ENCODE measurements at regions not wholly inside any gene's neighbourhood (a gene's known extent, or its start where the extent isn't known, plus 50 kb on each side); places are given as distances from the start of the nearest gene placed in this dataset.
"Not testable (repeated sequence)": the region's sequence is repeated elsewhere in the genome, so short reads cannot be mapped to it uniquely, and the experiment has no call there.

DNA sequence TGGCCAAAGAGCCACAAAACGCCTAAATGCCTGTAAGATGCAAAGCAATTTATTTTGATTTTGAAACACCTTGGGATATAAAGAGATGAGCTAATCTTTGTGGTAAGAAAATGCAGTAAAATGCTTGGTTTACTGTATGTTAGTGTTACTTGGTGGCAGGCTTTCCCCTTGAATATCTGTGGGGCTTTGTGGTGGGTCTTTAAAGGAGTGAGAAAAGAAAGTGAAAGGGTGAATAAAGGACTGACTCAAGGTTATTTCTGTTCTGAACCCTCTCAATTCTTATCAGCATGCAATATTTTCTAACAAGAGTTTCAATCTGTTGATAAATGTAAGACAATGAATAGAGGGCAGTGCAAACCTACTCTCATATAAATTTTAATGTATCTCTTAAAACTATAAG, 1555.9 kb upstream of the RAG2 start:
- DNase-seq (ENCODE audit: low read depth): no peak

DNA sequence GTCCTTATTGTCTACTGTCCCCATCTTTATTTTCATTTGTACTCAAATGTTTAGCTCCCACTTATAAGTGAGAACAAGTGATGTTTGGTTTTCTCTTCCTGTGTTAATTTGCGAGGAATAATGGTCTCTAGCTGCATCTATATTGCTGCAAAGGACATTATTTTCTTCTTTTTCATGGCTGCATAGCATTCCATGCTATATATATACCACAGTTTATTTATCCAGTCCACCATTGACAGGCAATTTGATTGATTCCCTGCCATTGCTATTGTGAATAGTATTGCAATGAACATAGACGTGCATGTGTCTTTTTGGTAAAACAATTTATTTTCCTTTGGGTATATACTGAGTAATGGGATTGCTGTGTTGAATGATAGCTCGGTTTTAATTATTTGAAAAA, 1545.8 kb upstream of the RAG2 start:
- no peak for DNase-seq (ENCODE audit: low read depth)

GRCh38 chr11:38138972-38139371, 1540.9 kb upstream of the RAG2 start:
- DNase-seq (ENCODE audit: low read depth): no peak

- no peak for DNase-seq (ENCODE audit: low read depth)
These were observed 1538.9 kb upstream of the RAG2 start for GRCh38 chr11:38136887-38137286.

GRCh38 chr11:38131535-38131934, 1533.5 kb upstream of the RAG2 start:
- no peak for DNase-seq (ENCODE audit: low read depth)

DNA sequence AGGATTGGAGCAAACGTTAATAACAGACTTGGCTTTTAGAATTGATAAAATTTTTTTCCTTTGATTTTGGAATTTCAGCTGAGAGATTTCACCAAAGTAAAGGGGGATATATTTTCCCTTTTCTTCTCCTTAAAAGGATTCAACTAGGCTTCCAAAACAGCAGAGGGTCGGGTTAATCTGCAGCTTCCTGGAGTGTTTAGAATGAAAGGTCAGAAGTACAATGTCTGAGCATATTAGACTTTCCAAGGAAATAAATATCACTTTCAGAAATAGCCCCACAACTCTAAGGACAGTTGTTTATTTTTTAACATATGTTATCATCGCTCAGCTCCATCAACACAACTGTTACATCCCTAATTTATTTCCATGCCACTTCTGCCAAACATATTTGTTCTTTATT, 1532.9 kb upstream of the RAG2 start:
- DNase-seq (ENCODE audit: low read depth): no peak

DNA sequence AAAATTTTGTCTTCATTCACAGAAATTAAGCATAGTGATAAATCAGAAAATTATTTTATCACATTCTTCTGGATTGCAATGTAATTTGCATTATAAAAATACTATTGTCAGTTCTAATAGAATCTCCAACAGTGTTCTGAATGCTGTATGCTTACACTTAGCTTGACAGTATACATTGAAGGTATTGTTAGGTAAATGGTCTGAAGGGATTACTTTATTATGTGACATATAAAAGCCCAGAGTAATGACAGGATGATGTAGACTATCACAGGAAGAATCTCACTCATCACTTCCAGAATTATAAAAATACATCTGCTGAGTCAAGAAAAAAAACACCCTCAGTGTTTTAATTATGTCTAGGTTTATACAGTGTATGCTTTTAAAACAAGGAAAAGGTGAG, 1532.5 kb upstream of the RAG2 start:
- DNase-seq (ENCODE audit: low read depth): no peak

- no peak for DNase-seq (ENCODE audit: low read depth)
These were observed 1525.6 kb upstream of the RAG2 start for GRCh38 chr11:38123673-38124072.

GRCh38 chr11:38116616-38117015, 1518.6 kb upstream of the RAG2 start:
- DNase-seq (ENCODE audit: low read depth): not testable (repeated sequence)

DNA sequence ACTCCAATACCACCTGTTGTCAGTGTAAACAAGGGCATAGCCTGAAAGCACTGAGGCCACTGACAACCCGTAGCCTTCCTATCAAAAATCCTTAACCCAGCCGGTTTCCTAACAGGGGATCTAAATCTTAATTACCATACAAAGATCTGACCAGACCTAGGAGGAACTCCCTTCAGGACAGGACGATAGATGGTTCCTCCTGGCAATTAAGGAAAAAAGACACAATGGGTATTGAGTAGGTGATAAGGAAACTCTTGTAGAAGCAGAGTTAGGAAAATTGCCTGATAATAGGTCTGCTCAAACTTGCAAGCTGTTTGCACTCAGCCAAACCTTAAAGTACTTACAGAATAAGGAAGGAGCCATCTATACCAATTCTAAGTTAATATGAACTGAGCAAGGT, 1517.3 kb upstream of the RAG2 start:
- DNase-seq (ENCODE audit: low read depth): not testable (repeated sequence)

DNA sequence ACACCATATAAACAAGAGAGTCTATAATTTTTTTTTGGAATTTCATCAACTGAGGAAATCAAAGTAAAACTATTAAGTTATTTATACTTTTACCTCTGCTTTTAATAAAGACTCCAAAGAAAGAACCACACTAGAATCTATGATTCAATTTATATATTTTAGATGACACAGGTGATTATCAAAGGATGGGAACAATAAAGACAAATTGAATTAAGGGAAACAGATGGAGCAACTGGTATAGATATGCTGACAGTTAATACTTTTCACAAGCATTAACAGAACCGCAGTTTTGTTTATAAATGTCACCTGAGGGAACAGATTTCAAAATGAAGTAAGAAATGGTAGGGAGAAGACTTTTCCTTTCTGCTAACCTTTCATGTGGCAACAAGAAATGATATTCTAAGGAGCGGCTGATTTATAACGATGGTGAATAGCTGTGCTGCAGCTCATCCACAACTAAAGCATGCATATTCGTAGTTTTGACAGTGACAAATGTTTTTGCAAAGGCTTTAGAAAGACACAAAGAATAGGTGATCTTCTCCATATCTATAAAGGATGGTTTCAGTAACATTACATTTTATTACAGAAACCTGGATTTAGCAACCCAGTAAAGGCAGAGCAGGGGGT, 1502.9 kb upstream of the RAG2 start:
- no peak for DNase-seq (ENCODE audit: low read depth)

- no peak for DNase-seq (ENCODE audit: low read depth)
These were observed 1497.2 kb upstream of the RAG2 start for GRCh38 chr11:38095268-38095667.

GRCh38 chr11:38089726-38090125, 1491.7 kb upstream of the RAG2 start:
- no peak for DNase-seq (ENCODE audit: low read depth)

DNA sequence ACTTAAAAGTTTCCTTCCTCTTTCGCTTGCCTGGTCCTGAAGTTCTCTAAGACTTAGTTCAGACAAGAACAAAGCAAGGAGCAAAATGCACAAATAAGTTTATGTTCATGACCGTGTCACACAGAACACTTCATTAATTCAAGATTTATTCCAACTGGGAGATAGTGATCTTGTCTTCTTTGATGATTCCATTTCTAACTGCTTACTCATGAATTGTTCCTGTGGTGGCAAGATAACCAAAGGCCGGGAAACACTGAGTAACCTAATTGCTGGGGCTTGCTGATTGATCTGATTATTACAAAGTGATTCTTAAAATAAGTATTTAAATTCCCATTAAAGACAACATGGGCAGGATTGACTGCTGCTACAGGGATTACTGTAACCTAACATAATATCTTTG, 1462.9 kb upstream of the RAG2 start:
- no peak for DNase-seq (ENCODE audit: low read depth)

DNA sequence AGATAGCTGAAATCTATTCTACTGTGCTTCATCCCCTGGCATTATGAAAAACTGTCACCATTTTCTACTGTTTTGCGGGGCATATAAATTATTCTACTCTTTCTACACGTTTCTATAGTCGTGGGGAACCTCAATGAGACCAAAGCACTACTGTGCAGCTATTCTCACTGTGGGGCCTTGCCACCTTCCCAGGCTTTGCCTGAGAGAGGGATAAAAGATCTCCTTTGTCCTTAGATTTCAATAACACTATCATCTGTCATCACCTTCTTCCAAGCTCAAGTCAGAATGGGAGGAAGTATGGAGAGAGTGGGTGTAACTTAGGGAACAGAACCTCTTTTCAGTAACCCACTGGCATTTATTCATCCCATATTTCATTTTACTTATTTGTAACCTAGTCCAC, 1462.1 kb upstream of the RAG2 start:
- DNase-seq (ENCODE audit: low read depth): no peak

DNA sequence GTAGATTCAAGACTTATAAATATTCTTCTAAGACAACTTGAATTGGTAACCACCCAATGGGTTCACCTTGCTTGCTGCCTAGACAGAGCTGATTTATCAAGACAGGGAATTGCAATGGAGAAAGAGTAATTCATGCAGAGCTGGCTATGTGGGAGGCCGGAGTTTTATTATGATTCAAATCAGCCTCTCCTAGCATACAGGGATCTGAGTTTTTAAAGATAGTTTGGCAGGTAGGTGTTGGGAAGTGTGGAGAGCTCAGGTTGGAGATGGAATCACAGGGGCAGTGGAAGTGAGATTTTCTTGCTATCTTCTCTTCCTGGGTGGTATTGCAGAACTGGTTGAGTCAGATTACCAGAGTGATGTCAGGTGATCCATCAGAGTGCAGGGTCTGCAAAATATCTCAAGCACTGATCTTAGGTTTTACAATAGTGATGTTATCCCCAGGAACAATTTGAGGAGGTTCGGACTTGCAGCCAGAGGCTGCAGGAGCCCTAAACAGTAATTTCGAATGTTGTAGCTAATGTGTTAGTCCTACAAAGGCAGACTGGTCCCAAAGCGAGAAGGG, 1448.6 kb upstream of the RAG2 start:
- DNase-seq (ENCODE audit: low read depth): no peak

GRCh38 chr11:38043060-38043459, 1445.0 kb upstream of the RAG2 start:
- DNase-seq (ENCODE audit: low read depth): no peak

DNA sequence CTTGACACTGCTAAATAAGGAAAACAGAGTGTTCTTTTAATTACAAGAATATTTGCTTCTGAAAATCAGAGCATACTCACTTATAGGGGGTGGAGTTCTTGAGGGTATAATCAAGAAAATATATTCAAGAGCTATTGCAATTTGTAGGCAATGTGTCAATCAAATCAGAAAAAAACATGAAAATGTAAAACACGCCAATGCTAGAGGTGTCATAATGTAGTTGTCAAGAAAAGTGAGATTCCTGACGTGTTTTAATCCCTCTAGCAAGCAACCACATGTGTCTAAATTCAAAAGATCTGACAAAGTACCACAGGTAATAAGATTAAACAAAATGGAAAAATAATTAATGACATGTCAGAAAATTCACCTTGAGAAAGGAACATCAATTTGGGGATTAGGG, 1440.7 kb upstream of the RAG2 start:
- no peak for DNase-seq (ENCODE audit: low read depth)

DNA sequence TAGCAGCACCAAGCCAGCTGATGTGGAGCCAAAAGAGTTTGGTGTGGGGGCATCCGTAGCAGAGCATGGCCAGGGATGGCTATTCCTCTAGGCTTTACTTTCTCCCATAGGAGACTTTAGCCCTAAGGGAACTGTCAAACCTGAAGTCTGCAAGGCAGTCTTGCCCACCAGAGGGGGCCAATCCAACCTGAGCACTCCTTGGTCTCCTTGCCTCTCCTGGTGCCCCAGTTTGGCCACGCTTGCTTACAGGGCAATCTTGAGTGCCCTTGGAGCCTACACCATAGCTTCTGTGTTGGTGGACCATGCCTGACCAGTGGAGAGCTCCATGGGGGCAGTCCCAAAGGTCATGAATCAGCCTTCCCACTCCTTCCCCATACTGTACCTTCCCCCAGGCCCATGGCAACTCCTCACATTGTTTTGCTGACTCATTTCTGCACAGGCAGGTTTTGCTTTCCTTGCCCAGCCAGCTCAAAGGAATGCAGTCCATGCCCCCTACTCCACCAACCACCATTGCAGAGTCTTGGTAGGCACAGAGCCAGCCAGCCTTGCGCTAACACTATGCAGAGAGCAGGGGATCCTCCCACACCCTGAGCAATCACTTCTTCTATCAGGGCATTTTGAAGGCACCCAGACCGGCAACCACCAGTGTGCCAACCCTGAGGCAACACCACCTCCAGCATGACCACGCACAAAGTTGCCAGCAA, 1421.2 kb upstream of the RAG2 start:
- DNase-seq (ENCODE audit: low read depth): no peak

- DNase-seq (ENCODE audit: low read depth): no peak
These were observed 1416.4 kb upstream of the RAG2 start for GRCh38 chr11:38014405-38014804.

GRCh38 chr11:38013157-38013556, 1415.1 kb upstream of the RAG2 start:
- DNase-seq (ENCODE audit: low read depth): no peak

GRCh38 chr11:38011496-38011895, 1413.5 kb upstream of the RAG2 start:
- no peak for DNase-seq (ENCODE audit: low read depth)

GRCh38 chr11:38009932-38010331, 1411.9 kb upstream of the RAG2 start:
- DNase-seq (ENCODE audit: low read depth): no peak

GRCh38 chr11:38006466-38006865, 1408.4 kb upstream of the RAG2 start:
- DNase-seq (ENCODE audit: low read depth): no peak
